ENCODE measurements at regions not wholly inside any gene's neighbourhood (a gene's known extent, or its start where the extent isn't known, plus 50 kb on each side); places are given as distances from the start of the nearest gene placed in this dataset.

DNA sequence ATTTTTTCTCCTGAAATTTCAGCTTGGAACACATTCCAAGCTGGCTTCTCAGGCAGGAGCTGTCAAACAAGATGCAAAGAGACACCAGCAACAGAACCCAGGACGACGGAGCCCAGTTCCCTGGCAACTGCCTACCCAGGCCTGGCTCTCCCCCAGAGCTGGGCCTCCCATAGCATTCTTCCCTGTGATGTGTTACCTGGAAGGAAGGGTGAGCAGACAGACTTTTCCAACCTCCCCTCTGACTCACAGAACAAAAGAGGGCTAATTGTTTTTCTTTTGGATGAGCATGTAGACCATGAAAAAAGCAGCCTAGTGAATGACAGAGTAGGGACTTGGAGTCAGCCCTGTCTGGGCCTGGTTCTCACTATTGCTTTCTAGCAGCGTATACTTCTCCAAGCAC, 55.3 kb upstream of the BMAL1 start:
- TF ChIP-seq, protein P1, sequence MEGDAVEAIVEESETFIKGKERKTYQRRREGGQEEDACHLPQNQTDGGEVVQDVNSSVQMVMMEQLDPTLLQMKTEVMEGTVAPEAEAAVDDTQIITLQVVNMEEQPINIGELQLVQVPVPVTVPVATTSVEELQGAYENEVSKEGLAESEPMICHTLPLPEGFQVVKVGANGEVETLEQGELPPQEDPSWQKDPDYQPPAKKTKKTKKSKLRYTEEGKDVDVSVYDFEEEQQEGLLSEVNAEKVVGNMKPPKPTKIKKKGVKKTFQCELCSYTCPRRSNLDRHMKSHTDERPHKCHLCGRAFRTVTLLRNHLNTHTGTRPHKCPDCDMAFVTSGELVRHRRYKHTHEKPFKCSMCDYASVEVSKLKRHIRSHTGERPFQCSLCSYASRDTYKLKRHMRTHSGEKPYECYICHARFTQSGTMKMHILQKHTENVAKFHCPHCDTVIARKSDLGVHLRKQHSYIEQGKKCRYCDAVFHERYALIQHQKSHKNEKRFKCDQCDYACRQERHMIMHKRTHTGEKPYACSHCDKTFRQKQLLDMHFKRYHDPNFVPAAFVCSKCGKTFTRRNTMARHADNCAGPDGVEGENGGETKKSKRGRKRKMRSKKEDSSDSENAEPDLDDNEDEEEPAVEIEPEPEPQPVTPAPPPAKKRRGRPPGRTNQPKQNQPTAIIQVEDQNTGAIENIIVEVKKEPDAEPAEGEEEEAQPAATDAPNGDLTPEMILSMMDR (IDR thresholded peaks at IDR 0.05; ENCODE audit: insufficient read depth, low read length): no peak
- TF ChIP-seq POLR2AphosphoS5 (IDR thresholded peaks at IDR 0.05; ENCODE audit: low read depth) (no peak), REST (IDR thresholded peaks at IDR 0.05; ENCODE audit: insufficient replicate concordance, low read depth) (no peak), GABPA (IDR thresholded peaks at IDR 0.05; ENCODE audit: low read depth) (no peak)

Data from HL-60 (cell line).